ENCODE measurements at regions not wholly inside any gene's neighbourhood (a gene's known extent, or its start where the extent isn't known, plus 50 kb on each side); places are given as distances from the start of the nearest gene placed in this dataset.
"Not testable (repeated sequence)": the region's sequence is repeated elsewhere in the genome, so short reads cannot be mapped to it uniquely, and the experiment has no call there.

GRCh38 chr2:175599966-175600831 is 401.9 kb downstream of the LNPK start:
- DNase-seq = no peak

- DNase-seq = no peak
Measured at GRCh38 chr2:175597286-175597685, 404.8 kb downstream of the LNPK start.

- no peak for DNase-seq
Measured at GRCh38 chr2:175595139-175595538, 406.9 kb downstream of the LNPK start.

GRCh38 chr2:175593686-175594525 is 408.2 kb downstream of the LNPK start:
- not testable (repeated sequence) for DNase-seq

GRCh38 chr2:175588213-175588612 is 406.7 kb upstream of the ATP5MC3 start:
- not testable (repeated sequence) for DNase-seq

- DNase-seq = no peak
Measured at GRCh38 chr2:175585496-175585895, 404.0 kb upstream of the ATP5MC3 start.

- no peak for DNase-seq
Measured at GRCh38 chr2:175580652-175581051, 399.1 kb upstream of the ATP5MC3 start.

- DNase-seq = no peak
Measured at GRCh38 chr2:175579646-175580045, 398.1 kb upstream of the ATP5MC3 start.

- DNase-seq = no peak
Measured at GRCh38 chr2:175577368-175577970, 396.0 kb upstream of the ATP5MC3 start.

- no peak for DNase-seq
Measured at GRCh38 chr2:175576875-175577274, 395.4 kb upstream of the ATP5MC3 start.

GRCh38 chr2:175576270-175576669 is 394.8 kb upstream of the ATP5MC3 start:
- DNase-seq = no peak

- peak in 1 of 5 donors; percentile 1 for DNase-seq
Measured at GRCh38 chr2:175575346-175576258, 394.1 kb upstream of the ATP5MC3 start.

- no peak for DNase-seq
Measured at GRCh38 chr2:175574069-175574468, 392.6 kb upstream of the ATP5MC3 start.

GRCh38 chr2:175571078-175571653 is 389.7 kb upstream of the ATP5MC3 start:
- DNase-seq = no peak

- DNase-seq = no peak
Measured at GRCh38 chr2:175568109-175568730, 386.7 kb upstream of the ATP5MC3 start.

GRCh38 chr2:175567435-175568061 is 386.0 kb upstream of the ATP5MC3 start:
- no peak for DNase-seq

GRCh38 chr2:175560521-175561169 is 379.1 kb upstream of the ATP5MC3 start:
- DNase-seq = no peak

GRCh38 chr2:175559613-175560012 is 378.1 kb upstream of the ATP5MC3 start:
- no peak for DNase-seq

- DNase-seq = no peak
Measured at GRCh38 chr2:175557810-175558377, 376.4 kb upstream of the ATP5MC3 start.

GRCh38 chr2:175553910-175554309 is 372.4 kb upstream of the ATP5MC3 start:
- no peak for DNase-seq
